ENCODE measurements at regions not wholly inside any gene's neighbourhood (a gene's known extent, or its start where the extent isn't known, plus 50 kb on each side); places are given as distances from the start of the nearest gene placed in this dataset.
"Not testable (repeated sequence)": the region's sequence is repeated elsewhere in the genome, so short reads cannot be mapped to it uniquely, and the experiment has no call there.

GRCh38 chr12:63003223-63003819 is 68.4 kb upstream of the PPM1H start:
- intact Hi-C loops (cut with DNase I): no loop called here
- no peaks in the 10 kb centered on the region for H3K4me1 ChIP-seq
- ATAC-seq: no peak
- H3K27me3 ChIP-seq: no peaks in the 10 kb centered on the region
- H3K4me3 ChIP-seq: no peak overlapping the region
- no peaks in the 10 kb centered on the region for H3K36me3 ChIP-seq
- H3K27ac ChIP-seq: no peak overlapping the region
- TF ChIP-seq CTCF (IDR thresholded peaks at IDR 0.05): no peak
- H3K9me3 ChIP-seq: peaks cover 0 to 3% of the 10 kb centered on the region in 2 donors
- DNase-seq: no peak

GRCh38 chr12:63002059-63002458 is 67.1 kb upstream of the PPM1H start:
- DNase-seq; H3K27me3 ChIP-seq; H3K4me1 ChIP-seq; ATAC-seq; H3K27ac ChIP-seq; intact Hi-C loops (cut with DNase I); H3K4me3 ChIP-seq; H3K36me3 ChIP-seq; H3K9me3 ChIP-seq: not testable (repeated sequence)

GRCh38 chr12:62998454-62998853 is 63.5 kb upstream of the PPM1H start:
- ATAC-seq (no peak), DNase-seq (no peak)
- Histone ChIP-seq H3K9me3 (peaks cover 0 to 3% of the 10 kb centered on the region in 2 donors), H3K4me1 (no peaks in the 10 kb centered on the region), H3K4me3 (no peak overlapping the region), H3K27ac (no peak overlapping the region), H3K36me3 (no peaks in the 10 kb centered on the region), H3K27me3 (no peaks in the 10 kb centered on the region)
- no peak for TF ChIP-seq CTCF (IDR thresholded peaks at IDR 0.05)
- intact Hi-C loops (cut with DNase I): no loop called here

GRCh38 chr12:62995097-62995496 is 60.1 kb upstream of the PPM1H start:
- no peaks in the 10 kb centered on the region for H3K27me3 ChIP-seq
- ATAC-seq (no peak), DNase-seq (no peak)
- no peaks in the 10 kb centered on the region for H3K9me3 ChIP-seq
- no peak overlapping the region for H3K27ac ChIP-seq
- no peaks in the 10 kb centered on the region for H3K4me1 ChIP-seq
- no peaks in the 10 kb centered on the region for H3K36me3 ChIP-seq
- TF ChIP-seq CTCF (IDR thresholded peaks at IDR 0.05): no peak
- intact Hi-C loops (cut with DNase I): no loop called here
- H3K4me3 ChIP-seq: no peak overlapping the region

GRCh38 chr12:62986844-62987243 is 51.9 kb upstream of the PPM1H start:
- Histone ChIP-seq H3K27me3 (no peaks in the 10 kb centered on the region), H3K36me3 (no peaks in the 10 kb centered on the region), H3K9me3 (no peaks in the 10 kb centered on the region), H3K27ac (no peak overlapping the region), H3K4me3 (no peak overlapping the region), H3K4me1 (no peaks in the 10 kb centered on the region)
- no peak for ATAC-seq
- no peak for DNase-seq
- no peak for TF ChIP-seq CTCF (IDR thresholded peaks at IDR 0.05)
- intact Hi-C loops (cut with DNase I): no loop called here

Measured in left lung (tissue), 4 donors.